ENCODE measurements at regions not wholly inside any gene's neighbourhood (a gene's known extent, or its start where the extent isn't known, plus 50 kb on each side); places are given as distances from the start of the nearest gene placed in this dataset.

DNA sequence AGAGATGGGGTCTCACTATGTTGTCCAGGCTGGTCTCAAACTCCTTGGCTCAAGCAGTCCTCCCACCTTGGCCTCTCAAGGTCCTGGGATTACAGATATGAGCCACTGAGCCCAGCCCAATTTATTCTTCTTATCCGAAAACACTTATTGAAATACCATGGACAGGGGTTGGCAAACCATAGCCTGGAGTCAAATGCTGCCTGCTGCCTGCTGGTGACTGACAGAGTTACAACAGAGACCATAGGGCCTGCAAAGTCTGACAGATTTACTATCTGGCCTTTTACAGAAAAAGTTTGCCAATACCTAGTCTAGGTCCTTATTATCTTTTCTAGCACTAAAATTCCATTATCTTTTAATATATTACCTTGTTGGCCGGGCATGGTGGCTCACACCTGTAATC lies 87.1 kb upstream of the ZNF281 start:
- ChIA-PET POLR2A (no interaction called here), CTCF (interaction anchor here (0.6 kb wide), 1 partner anchor 542 kb away, joined by 5 read pairs; no protein-coding TSS in a partner anchor)
- Histone ChIP-seq H3K4me3 (ENCODE audit: low read depth, low read length) (no peak overlapping the region), H3K4me1 (ENCODE audit: control insufficient read depth, insufficient read depth, low read length) (no peaks in the 10 kb centered on the region), H3K9me3 (ENCODE audit: control insufficient read depth, insufficient read depth, low read depth, low read length) (no peaks in the 10 kb centered on the region), H3K27ac (ENCODE audit: extremely low read depth, low read depth, low read length) (no peak overlapping the region), H3K36me3 (ENCODE audit: control insufficient read depth in 2 of 2, insufficient read depth in 1 of 2, low read length in 2 of 2) (no peaks in the 10 kb centered on the region)
- TF ChIP-seq ZNF747 (tag by site-specific recombination; IDR thresholded peaks at IDR 0.05) (no peak), ZNF561 (tag by site-specific recombination; IDR thresholded peaks at IDR 0.05; ENCODE audit: borderline replicate concordance) (no peak), ZNF571 (tag by site-specific recombination; IDR thresholded peaks at IDR 0.05) (no peak), ZNF529 (tag by site-specific recombination; IDR thresholded peaks at IDR 0.05; ENCODE audit: insufficient replicate concordance) (no peak), ZNF510 (tag by site-specific recombination; IDR thresholded peaks at IDR 0.05; ENCODE audit: insufficient replicate concordance) (no peak), ZNF121 (tag by site-specific recombination; IDR thresholded peaks at IDR 0.05) (peak; percentile 64), TCF7L2 (IDR thresholded peaks at IDR 0.05; ENCODE audit: borderline replicate concordance, low read depth, low read length) (no peak), ZNF791 (tag by site-specific recombination; IDR thresholded peaks at IDR 0.05) (no peak), ZNF677 (tag by site-specific recombination; IDR thresholded peaks at IDR 0.05) (no peak)
- TF ChIP-seq, protein P1, sequence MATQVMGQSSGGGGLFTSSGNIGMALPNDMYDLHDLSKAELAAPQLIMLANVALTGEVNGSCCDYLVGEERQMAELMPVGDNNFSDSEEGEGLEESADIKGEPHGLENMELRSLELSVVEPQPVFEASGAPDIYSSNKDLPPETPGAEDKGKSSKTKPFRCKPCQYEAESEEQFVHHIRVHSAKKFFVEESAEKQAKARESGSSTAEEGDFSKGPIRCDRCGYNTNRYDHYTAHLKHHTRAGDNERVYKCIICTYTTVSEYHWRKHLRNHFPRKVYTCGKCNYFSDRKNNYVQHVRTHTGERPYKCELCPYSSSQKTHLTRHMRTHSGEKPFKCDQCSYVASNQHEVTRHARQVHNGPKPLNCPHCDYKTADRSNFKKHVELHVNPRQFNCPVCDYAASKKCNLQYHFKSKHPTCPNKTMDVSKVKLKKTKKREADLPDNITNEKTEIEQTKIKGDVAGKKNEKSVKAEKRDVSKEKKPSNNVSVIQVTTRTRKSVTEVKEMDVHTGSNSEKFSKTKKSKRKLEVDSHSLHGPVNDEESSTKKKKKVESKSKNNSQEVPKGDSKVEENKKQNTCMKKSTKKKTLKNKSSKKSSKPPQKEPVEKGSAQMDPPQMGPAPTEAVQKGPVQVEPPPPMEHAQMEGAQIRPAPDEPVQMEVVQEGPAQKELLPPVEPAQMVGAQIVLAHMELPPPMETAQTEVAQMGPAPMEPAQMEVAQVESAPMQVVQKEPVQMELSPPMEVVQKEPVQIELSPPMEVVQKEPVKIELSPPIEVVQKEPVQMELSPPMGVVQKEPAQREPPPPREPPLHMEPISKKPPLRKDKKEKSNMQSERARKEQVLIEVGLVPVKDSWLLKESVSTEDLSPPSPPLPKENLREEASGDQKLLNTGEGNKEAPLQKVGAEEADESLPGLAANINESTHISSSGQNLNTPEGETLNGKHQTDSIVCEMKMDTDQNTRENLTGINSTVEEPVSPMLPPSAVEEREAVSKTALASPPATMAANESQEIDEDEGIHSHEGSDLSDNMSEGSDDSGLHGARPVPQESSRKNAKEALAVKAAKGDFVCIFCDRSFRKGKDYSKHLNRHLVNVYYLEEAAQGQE (tag by site-specific recombination; IDR thresholded peaks at IDR 0.05) = peak; percentile 84

DNA sequence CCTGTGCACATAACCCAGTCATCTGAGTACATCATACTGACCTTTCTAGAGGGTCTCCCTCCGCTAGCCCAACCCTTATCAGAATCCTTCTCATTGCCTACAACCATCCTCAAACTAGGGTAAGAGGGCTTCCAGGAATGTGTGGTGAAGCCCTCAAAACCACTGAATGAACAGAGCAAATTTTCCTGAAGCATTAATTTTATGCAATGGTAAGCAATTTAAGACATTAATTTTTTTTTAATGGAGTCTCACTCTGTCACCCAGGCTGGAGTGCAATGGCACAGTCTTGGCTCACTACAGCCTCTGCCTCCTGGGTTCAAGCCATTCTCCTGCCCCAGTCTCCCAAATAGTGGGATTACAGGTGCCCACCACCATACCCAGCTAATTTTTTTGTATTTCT lies 86.1 kb upstream of the ZNF281 start:
- CTCF ChIA-PET = no interaction called here
- POLR2A ChIA-PET = no interaction called here
- peaks cover 3% of the 10 kb centered on the region; the same call in 1 of the 2 replicates for H3K4me1 ChIP-seq (ENCODE audit: control insufficient read depth, insufficient read depth, low read length)
- TF ChIP-seq ZNF174 (tag by site-specific recombination; IDR thresholded peaks at IDR 0.05) (no peak), ZNF48 (tag by site-specific recombination; IDR thresholded peaks at IDR 0.05) (no peak), PRDM1 (tag by site-specific recombination; IDR thresholded peaks at IDR 0.05) (no peak), ZBTB26 (tag by site-specific recombination; optimal IDR thresholded peaks at IDR 0.05) (no peak), ZNF639 (tag by site-specific recombination; IDR thresholded peaks at IDR 0.05) (no peak), ZSCAN30 (tag by site-specific recombination; IDR thresholded peaks at IDR 0.05) (no peak), ZNF404 (tag by site-specific recombination; IDR thresholded peaks at IDR 0.05) (no peak), KLF16 (tag by site-specific recombination; IDR thresholded peaks at IDR 0.05) (no peak), ZNF514 (tag by site-specific recombination; IDR thresholded peaks at IDR 0.05) (no peak), ZSCAN23 (tag by site-specific recombination; IDR thresholded peaks at IDR 0.05) (no peak), RBAK (tag by site-specific recombination; IDR thresholded peaks at IDR 0.05) (no peak), BCL11B (tag by site-specific recombination; IDR thresholded peaks at IDR 0.05; ENCODE audit: low read depth) (no peak), ZNF140 (tag by site-specific recombination; IDR thresholded peaks at IDR 0.05) (no peak), ZNF600 (tag by site-specific recombination; IDR thresholded peaks at IDR 0.05) (no peak), ZNF654 (tag by site-specific recombination; IDR thresholded peaks at IDR 0.05; ENCODE audit: low read depth) (no peak), GLIS2 (tag by site-specific recombination; IDR thresholded peaks at IDR 0.05) (no peak)
- TF ChIP-seq, protein P2, sequence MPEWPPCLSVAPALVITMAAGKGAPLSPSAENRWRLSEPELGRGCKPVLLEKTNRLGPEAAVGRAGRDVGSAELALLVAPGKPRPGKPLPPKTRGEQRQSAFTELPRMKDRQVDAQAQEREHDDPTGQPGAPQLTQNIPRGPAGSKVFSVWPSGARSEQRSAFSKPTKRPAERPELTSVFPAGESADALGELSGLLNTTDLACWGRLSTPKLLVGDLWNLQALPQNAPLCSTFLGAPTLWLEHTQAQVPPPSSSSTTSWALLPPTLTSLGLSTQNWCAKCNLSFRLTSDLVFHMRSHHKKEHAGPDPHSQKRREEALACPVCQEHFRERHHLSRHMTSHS (tag by site-specific recombination; IDR thresholded peaks at IDR 0.05) = no peak

More for the DNA sequence above, 86.1 kb upstream of the ZNF281 start:
- no peak overlapping the region for H3K4me3 ChIP-seq (ENCODE audit: low read depth, low read length)
- no peak overlapping the region for H3K27ac ChIP-seq (ENCODE audit: extremely low read depth, low read depth, low read length)
- H3K9me3 ChIP-seq (ENCODE audit: control insufficient read depth, insufficient read depth, low read depth, low read length) = no peaks in the 10 kb centered on the region
- H3K36me3 ChIP-seq (ENCODE audit: control insufficient read depth in 2 of 2, insufficient read depth in 1 of 2, low read length in 2 of 2) = no peaks in the 10 kb centered on the region

Measured in HEK293 (cell line).